ENCODE measurements at regions not wholly inside any gene's neighbourhood (a gene's known extent, or its start where the extent isn't known, plus 50 kb on each side); places are given as distances from the start of the nearest gene placed in this dataset.

DNA sequence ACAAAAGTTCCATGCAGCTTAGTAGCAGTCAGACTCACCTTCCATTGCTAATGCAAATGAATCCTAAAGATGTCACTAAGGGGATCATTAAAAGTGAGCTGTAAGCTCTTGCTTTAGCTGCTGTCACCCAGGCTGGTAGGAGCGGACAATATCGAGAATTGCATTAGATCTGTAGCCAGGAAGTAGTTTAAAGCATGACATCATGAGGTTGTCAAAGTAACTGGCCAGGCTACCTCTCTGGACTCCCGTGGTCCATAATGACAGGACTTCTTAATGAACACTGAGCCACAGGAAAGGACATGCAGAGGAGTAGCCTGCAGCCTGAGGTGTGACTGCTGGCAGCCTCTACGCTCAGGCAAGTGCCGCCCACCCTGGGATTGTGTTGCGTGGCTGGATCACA, 522.3 kb upstream of the NBEA start:
- no peak overlapping the region for H3K4me3 ChIP-seq (ENCODE audit: low read length)
- TF ChIP-seq, protein P1, sequence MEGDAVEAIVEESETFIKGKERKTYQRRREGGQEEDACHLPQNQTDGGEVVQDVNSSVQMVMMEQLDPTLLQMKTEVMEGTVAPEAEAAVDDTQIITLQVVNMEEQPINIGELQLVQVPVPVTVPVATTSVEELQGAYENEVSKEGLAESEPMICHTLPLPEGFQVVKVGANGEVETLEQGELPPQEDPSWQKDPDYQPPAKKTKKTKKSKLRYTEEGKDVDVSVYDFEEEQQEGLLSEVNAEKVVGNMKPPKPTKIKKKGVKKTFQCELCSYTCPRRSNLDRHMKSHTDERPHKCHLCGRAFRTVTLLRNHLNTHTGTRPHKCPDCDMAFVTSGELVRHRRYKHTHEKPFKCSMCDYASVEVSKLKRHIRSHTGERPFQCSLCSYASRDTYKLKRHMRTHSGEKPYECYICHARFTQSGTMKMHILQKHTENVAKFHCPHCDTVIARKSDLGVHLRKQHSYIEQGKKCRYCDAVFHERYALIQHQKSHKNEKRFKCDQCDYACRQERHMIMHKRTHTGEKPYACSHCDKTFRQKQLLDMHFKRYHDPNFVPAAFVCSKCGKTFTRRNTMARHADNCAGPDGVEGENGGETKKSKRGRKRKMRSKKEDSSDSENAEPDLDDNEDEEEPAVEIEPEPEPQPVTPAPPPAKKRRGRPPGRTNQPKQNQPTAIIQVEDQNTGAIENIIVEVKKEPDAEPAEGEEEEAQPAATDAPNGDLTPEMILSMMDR (conservative IDR thresholded peaks at IDR 0.05; ENCODE audit: low read length) = no peak
- no peak for DNase-seq (ENCODE audit: low read depth)

DNA sequence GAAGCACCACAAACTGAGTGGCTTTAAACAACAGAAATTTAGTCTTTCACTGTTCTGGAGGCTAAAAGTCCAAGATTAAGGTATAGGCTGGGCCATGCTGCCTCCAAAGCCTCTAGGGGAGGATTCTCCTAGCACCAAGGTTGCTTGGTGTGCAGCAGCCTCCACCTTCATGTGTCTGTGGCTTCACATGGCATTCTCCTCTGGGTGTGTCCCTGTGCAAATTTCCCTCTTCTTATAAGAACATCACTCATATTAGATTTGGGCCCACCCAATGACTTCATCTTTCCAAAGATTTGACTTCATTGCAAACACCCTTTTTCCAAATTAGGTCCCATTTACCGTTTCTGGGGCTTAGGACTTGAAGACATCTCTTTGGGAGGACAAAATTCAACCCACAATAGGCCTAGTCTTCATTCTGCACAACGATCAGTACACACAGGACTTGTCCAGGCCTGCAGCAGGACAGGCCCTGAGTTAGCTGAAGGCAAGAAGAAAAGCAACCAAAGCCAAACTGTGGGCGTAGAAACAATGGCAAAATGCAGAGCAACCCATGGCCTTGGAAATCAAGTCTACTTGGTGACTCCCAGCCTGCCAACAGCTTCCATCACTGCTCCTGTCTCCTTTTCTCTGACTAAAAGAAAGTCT, 521.2 kb upstream of the NBEA start:
- no peak overlapping the region for H3K4me3 ChIP-seq (ENCODE audit: low read length)
- no peak for DNase-seq (ENCODE audit: low read depth)
- TF ChIP-seq, protein P1 (conservative IDR thresholded peaks at IDR 0.05; ENCODE audit: low read length) = no peak

DNA sequence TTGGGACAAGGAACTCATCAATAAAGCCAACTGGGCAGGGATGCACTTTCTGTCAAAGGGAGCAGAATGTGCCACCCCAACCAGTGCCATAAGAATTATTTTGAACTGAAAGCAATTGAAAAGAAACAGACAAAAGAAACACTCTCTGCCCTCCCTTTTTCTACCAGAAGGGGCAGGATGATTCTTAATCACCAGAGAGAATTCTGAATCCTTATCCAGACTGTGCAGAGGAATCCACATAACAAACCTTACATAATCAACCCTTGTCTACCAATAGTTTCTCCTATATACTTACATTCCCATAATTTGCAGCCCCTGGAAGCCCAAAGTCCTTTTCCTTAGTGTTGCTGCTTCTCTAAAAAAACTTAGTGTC, 520.7 kb upstream of the NBEA start:
- DNase-seq (ENCODE audit: low read depth) = no peak
- H3K4me3 ChIP-seq (ENCODE audit: low read length) = no peak overlapping the region
- TF ChIP-seq, protein P1 (conservative IDR thresholded peaks at IDR 0.05; ENCODE audit: low read length) = no peak; the same call in 1 of the 2 replicates

DNA sequence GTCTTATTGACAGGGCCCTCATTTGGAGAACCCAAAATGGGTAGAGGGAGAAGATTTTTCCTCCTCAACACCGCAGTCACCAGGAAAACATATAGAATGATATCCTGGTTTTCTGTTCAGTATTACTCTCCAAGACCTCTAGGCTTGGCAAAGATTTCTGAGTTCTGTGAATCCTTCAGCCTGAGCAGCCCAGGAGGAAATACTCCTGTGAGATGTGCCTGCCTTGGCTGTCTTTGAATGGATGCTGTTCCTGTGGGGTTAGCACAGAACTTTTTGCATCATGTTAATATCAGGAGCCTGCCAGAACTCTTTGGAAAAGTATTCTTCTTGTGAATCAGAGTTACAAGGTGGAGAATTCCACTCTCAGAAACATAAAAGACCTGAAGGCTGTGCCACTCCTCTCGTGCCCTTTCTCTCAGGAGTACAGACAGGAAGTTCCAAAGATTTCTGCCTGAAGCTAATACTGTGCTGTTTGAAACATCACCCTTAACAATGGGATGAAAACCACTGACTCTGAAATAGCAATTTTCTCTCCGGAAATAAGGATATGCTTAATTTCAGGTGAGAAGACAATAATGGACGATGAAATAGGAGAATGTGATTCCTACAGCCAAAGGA, 520.1 kb upstream of the NBEA start:
- no peak for DNase-seq (ENCODE audit: low read depth)
- H3K4me3 ChIP-seq (ENCODE audit: low read length) = no peak overlapping the region
- TF ChIP-seq, protein P1 (conservative IDR thresholded peaks at IDR 0.05; ENCODE audit: low read length) = no peak

DNA sequence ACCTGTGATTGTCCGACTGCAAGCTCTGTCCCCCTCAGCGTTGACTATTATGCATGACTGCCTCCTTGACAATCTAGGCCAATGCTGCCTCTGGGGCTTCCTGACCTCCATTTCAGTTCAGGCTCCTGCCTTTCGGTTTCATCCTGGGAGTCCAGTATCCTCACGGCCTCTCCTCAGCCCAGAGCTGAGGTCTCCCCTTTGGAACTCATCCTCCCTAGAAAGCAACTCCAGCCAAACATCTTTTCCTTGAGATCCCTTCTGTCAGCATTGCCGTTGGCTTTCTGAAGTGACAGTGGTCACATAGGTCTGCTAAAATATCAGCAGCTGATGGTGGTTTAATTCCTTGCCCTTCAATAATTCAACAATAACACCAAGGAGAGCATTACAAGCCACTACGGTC, 519.1 kb upstream of the NBEA start:
- no peak overlapping the region for H3K4me3 ChIP-seq (ENCODE audit: low read length)
- no peak for DNase-seq (ENCODE audit: low read depth)
- TF ChIP-seq, protein P1 (conservative IDR thresholded peaks at IDR 0.05; ENCODE audit: low read length) = no peak

DNA sequence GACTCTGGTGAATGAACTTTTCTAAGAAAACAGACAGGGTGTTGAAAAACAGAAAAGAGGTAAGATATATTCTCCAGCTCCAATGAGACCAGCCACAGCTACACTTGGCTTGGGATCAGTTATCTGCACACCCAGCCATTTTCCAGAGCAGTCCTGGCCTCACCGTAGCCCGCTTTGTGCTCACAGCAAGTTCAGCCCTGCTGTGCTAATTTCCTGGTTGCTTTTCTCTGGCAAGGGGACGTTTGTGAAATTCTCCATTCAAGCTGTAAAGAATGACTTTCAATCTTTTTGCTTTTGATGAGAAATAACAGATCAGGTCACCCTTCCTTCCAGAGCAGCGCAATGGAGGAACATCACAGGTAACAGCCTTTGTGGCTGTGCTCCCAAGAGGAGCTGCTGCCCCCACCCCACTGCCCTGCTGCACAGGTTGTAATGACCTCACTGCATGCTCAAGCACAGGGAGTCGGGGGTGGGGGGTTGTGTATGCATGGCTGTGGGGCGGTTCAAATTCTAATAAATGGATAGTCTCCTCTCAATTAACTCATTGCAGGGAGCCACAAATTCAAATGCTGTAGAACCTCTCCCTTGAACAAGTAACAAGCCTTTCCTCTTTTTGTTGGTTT, 516.6 kb upstream of the NBEA start:
- TF ChIP-seq, protein P1 (conservative IDR thresholded peaks at IDR 0.05; ENCODE audit: low read length) = no peak
- no peak for DNase-seq (ENCODE audit: low read depth)
- H3K4me3 ChIP-seq (ENCODE audit: low read length) = no peak overlapping the region

DNA sequence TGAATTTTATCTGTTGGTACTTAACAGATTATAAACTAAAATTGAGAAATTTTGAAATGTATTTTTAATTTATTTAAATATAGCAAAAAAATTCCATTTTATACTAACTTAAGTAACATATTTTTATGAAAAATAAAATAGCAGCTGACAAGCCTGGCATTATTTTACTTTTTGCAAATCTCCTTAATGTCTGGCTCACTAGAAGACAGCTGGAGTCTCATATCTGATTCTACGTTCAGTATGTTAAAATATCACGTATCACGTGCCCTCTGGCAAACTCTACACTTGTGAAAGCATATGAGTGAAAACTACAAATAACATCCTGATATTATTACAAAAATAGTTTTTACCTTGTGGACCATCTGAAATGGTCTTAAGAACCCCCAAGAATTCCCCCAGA, 513.2 kb upstream of the NBEA start:
- TF ChIP-seq, protein P1 (conservative IDR thresholded peaks at IDR 0.05; ENCODE audit: low read length) = no peak
- no peak for DNase-seq (ENCODE audit: low read depth)
- H3K4me3 ChIP-seq (ENCODE audit: low read length) = no peak overlapping the region

Measured in AG10803 (cell line).